GM21619 (cell line): ENCODE measurements at regions not wholly inside any gene's neighbourhood (a gene's known extent, or its start where the extent isn't known, plus 50 kb on each side); places are given as distances from the start of the nearest gene placed in this dataset.
"Not testable (repeated sequence)": the region's sequence is repeated elsewhere in the genome, so short reads cannot be mapped to it uniquely, and the experiment has no call there.

ENCODE experiments used
- ATAC-seq: cut with Tn5 transposase; IDR thresholded peaks from one replicate; pipeline ENCODE4 v1.9.1; 2021; ENCODE audit not compliant: unreplicated experiment

GRCh38 chr12:105626653-105627052 is 296.2 kb downstream of the C12orf75 start:
- no peak for ATAC-seq

- ATAC-seq, result no peak
Measured at GRCh38 chr12:105637470-105637869, 307.0 kb downstream of the C12orf75 start.

DNA sequence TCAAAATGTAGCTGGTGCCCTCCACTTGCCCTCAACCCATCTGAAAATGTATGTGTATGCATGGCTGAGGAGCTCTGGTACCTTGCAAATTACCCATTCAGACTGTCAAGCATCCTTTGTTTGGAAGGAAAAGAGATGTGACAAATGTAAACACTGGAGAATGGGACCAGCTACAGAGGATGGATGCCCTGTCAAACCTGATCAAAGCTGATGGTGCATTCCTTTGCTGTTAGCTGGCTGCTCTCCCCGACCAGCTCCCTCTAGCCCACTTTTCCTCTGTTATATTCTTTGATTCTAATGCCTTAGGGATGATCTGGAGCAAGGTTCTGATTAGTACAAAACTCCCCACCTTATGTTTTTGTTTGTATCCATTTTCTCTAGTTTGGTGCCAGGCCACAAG is 310.3 kb downstream of the C12orf75 start:
- ATAC-seq, result no peak

GRCh38 chr12:105641749-105642148 is 311.3 kb downstream of the C12orf75 start:
- no peak for ATAC-seq

DNA sequence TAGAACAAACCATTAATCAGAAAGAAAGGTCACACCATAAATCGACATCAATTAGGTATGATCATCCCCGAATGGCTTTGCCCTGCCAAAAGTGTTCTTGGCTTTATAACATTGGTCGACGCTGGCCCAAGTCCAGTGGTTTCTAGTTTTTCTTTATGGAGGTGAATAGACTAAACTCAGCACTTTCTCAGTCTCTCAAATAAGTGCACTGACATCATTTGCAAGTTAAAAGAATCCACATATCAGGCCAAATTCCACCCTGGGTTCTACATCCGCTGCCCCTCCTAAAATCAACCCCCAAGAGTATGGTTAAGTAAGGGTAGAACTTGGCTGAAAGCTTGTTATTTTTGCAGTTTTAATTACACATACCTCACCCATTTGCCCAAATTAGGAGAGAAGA is 314.3 kb downstream of the C12orf75 start:
- no peak for ATAC-seq

GRCh38 chr12:105654606-105655005 is 324.1 kb downstream of the C12orf75 start:
- ATAC-seq, result no peak

- ATAC-seq, result no peak
Measured at GRCh38 chr12:105658389-105658788, 327.9 kb downstream of the C12orf75 start.

DNA sequence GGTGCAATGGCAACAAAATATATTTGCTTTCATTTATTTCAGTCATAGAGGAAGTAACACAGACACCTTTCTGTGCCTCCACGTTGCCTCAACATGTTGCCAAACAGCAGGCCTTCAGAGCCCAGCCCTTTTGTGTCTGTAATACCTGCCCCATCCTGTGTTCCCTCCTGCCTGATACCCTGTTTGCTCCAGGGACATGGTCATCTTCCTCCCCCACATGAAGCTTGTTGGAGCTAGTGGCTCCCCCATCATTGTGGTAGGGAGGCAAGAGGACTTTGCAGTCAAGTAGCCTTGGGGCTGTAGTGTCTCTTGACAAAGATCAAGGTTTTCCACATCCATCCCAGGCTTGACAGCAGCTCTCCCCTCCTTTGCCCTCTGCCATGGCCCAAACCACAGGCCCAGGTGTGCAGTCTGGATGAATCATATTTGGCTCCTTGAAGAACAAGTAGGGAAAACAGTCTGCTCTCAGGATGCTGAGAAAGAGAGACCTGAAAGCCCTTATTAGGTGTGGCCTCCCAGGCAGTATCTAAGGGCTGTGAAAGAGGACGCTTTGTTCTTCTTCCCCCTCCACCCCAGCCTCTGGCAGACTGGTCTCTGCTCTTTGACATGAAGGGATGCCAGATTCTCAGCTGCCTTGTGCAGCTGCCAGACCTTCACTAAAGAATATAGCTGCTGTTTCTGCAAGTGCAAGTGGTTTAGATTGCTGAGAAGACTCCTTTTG is 329.0 kb downstream of the C12orf75 start:
- no peak for ATAC-seq

- not testable (repeated sequence) for ATAC-seq
Measured at GRCh38 chr12:105664765-105665164, 334.3 kb downstream of the C12orf75 start.

DNA sequence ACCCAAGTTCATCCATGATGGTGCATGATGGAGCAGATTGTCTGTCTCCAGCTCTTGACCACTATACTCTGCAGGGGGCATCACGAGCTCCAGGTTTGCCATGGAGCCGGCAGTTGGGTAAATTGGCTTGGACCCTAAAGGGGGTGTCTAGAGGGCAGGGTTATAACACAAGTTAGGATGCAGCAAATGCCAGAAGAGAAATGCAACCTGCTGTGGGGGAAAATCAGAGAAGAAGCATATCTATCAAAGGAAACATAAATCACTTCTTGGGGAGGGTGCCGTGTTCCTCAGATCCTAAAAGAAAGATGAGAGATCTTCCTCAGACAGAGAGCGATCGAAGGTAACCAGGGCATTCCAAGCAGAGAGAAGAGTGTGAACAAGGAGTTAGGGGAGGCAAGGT is 334.9 kb downstream of the C12orf75 start:
- ATAC-seq, result no peak

GRCh38 chr12:105667973-105668743 is 337.7 kb downstream of the C12orf75 start:
- ATAC-seq, result no peak

- ATAC-seq, result no peak
Measured at GRCh38 chr12:105670672-105671071, 340.2 kb downstream of the C12orf75 start.

DNA sequence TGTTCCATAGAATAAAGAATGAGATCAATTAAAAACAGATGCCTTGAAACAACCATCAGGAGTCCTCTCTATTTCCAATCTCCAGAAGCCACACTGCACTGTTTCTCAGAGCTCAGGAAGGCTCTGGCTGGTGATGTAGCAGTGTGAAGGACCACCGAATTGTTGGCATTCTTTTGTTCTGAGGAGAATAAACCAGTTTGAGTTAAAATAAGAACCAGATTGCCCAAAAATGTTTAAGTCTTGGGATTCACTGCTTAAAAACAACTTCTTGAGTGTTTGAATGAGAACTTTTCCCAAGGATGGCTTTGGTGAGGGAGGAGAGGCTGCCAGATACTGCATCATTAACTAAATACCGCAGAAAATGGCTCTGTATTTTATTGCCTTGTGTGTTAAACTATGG is 341.2 kb downstream of the C12orf75 start:
- ATAC-seq, result no peak

GRCh38 chr12:105672121-105672975 is 341.9 kb downstream of the C12orf75 start:
- ATAC-seq, result no peak

GRCh38 chr12:105674871-105675699 is 344.6 kb downstream of the C12orf75 start:
- no peak for ATAC-seq

GRCh38 chr12:105676694-105677093 is 346.2 kb downstream of the C12orf75 start:
- no peak for ATAC-seq

GRCh38 chr12:105677672-105678071 is 347.2 kb downstream of the C12orf75 start:
- no peak for ATAC-seq

DNA sequence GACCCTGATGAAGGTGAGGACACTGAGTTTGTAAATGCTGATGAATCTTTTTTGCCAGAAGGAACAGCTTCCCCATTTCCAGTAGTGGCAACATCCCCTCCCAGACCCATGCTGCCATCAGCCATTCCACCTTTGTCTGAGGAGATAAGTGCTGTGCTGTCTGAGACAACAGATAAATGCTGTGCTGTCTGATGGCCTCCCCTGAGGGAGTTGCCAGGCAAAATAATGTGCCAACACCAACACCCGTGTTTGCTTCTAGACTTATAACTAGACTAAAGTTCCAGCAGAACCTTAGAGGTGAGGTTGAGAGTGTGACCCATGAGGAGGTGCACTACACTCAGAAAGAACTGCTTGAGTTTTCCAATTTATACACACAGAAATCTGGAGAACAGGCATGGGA is 349.5 kb downstream of the C12orf75 start:
- ATAC-seq, result no peak

- ATAC-seq, result no peak
Measured at GRCh38 chr12:105681341-105681740, 350.9 kb downstream of the C12orf75 start.

DNA sequence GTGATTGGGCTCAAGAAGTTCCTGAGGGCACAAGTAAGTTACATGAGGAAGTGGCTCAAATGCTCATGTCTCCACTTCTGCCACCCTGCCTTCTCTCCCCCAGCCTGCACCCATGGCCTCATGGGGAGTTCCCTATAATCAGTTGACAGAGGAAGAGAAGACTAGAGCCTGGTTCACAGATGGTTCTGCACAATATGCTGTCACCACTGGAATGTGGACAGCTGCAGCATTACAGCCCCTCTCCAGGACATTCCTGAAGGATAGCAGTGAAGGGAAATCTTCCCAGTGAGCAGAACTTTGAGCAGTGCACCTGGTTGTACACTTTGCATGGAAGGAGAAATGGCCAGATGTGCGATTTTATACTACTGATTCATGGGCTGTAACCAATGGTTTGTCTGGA is 352.3 kb downstream of the C12orf75 start:
- ATAC-seq, result not testable (repeated sequence)

DNA sequence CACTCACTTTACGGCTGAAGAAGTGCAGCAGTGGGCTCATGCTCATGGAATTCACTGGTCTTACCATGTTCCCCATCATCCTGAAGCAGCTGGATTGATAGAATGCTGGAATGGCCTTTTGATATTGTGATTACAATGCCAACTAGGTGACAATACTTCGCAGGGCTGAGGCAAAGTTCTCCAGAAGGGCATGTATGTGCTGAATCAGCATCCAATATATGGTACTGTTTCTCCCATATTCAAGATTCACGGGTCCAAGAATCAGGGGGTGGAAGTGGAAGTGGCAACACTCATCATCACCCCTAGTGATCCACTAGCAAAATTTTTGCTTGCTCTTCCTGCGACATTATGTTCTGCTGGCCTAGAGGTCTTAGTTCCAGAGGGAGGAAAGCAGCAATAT is 353.3 kb downstream of the C12orf75 start:
- ATAC-seq, result not testable (repeated sequence)
